Mesenchymal stem cell (in vitro differentiated cells and primary cell): ENCODE measurements at regions not wholly inside any gene's neighbourhood (a gene's known extent, or its start where the extent isn't known, plus 50 kb on each side); places are given as distances from the start of the nearest gene placed in this dataset.

Experiments used
- DNase-seq: peaks from one replicate; pipeline ENCODE4 v3.0.0-alpha.2; 2013
- H2AFZ ChIP-seq: one replicate; pipeline ENCODE4 v1.6.1; 2013; ENCODE audit warnings: low read depth, mild to moderate bottlenecking, control low read depth, inconsistent platforms, low read length, moderate library complexity
- H2AK5ac ChIP-seq: 2 replicates; pipeline ENCODE4 v1.6.1; 2013; ENCODE audit warnings: low read length, moderate library complexity, mild to moderate bottlenecking, inconsistent platforms; ENCODE audit not compliant: severe bottlenecking
- H2BK120ac ChIP-seq: one replicate; pipeline ENCODE4 v1.6.1; 2013; ENCODE audit warnings: low read depth, mild to moderate bottlenecking, inconsistent platforms, low read length, moderate library complexity
- H2BK12ac ChIP-seq, 2 experiments: one replicate each; pipeline ENCODE4 v1.6.1; 2013; ENCODE audit warnings: inconsistent platforms in 2 of 2, low read length in 2 of 2, mild to moderate bottlenecking in 2 of 2, moderate library complexity in 2 of 2, control low read depth in 1 of 2
- H2BK15ac ChIP-seq: one replicate; pipeline ENCODE4 v1.6.1; 2013; ENCODE audit warnings: mild to moderate bottlenecking, low read depth, inconsistent platforms; ENCODE audit not compliant: poor library complexity, severe bottlenecking
- H2BK5ac ChIP-seq: 2 replicates; pipeline ENCODE4 v1.6.1; 2013; ENCODE audit warnings: low read depth, mild to moderate bottlenecking, low read length, control low read depth, inconsistent platforms; ENCODE audit not compliant: poor library complexity, severe bottlenecking
- H3K14ac ChIP-seq, 2 experiments: one replicate each; pipeline ENCODE4 v1.6.1; 2013; ENCODE audit warnings: inconsistent platforms in 2 of 2, low read length in 2 of 2, control low read depth in 1 of 2, mild to moderate bottlenecking in 1 of 2, moderate library complexity in 1 of 2
- H3K18ac ChIP-seq, 2 experiments: one replicate each; pipeline ENCODE4 v1.6.1; 2013; ENCODE audit warnings: inconsistent platforms in 2 of 2, low read length in 2 of 2, control low read depth in 1 of 2, low read depth in 1 of 2, mild to moderate bottlenecking in 1 of 2
- H3K23ac ChIP-seq, 2 experiments: one replicate each; pipeline ENCODE4 v1.6.1; 2013; ENCODE audit warnings: inconsistent platforms in 2 of 2, low read length in 2 of 2, mild to moderate bottlenecking in 2 of 2, moderate library complexity in 2 of 2, control low read depth in 1 of 2
- H3K27ac ChIP-seq: 2 replicates; pipeline ENCODE4 v1.5.1; 2013; ENCODE audit warnings: mild to moderate bottlenecking, moderate library complexity, low read length, control low read depth, inconsistent platforms; ENCODE audit not compliant: poor library complexity, severe bottlenecking
- H3K27me3 ChIP-seq, 2 experiments: 2 replicates each; pipeline versions ENCODE4 v1.6.1 to v1.7.0; 2013; ENCODE audit warnings: low read length in 2 of 2, mild to moderate bottlenecking in 2 of 2, moderate library complexity in 2 of 2, control low read depth in 1 of 2, inconsistent platforms in 1 of 2; ENCODE audit not compliant: control insufficient read depth in 1 of 2, insufficient read depth in 1 of 2
- H3K36me3 ChIP-seq, 2 experiments: 2 replicates each; pipeline versions ENCODE4 v1.6.1 to v1.7.0; 2013; ENCODE audit warnings: low read length in 2 of 2, control low read depth in 1 of 2, inconsistent platforms in 1 of 2, low read depth in 1 of 2, mild to moderate bottlenecking in 1 of 2; ENCODE audit not compliant: insufficient read depth in 2 of 2, control insufficient read depth in 1 of 2
- H3K4ac ChIP-seq, 2 experiments: one replicate each; pipeline ENCODE4 v1.6.1; 2013; ENCODE audit warnings: inconsistent platforms in 2 of 2, low read length in 2 of 2, mild to moderate bottlenecking in 2 of 2, moderate library complexity in 2 of 2, control low read depth in 1 of 2, low read depth in 1 of 2
- H3K4me1 ChIP-seq: 2 replicates; pipeline ENCODE4 v1.6.1; 2013; ENCODE audit warnings: low read depth, low read length, control low read depth; ENCODE audit not compliant: control insufficient read depth, insufficient read depth
- H3K4me2 ChIP-seq: 2 replicates; pipeline ENCODE4 v1.6.1; 2013; ENCODE audit warnings: low read length, mild to moderate bottlenecking, inconsistent platforms; ENCODE audit not compliant: poor library complexity, severe bottlenecking
- H3K4me3 ChIP-seq, 2 experiments: 2 replicates each; pipeline versions ENCODE4 v1.5.1 to v1.7.0; 2013; ENCODE audit warnings: low read length in 2 of 2, mild to moderate bottlenecking in 2 of 2, control low read depth in 1 of 2, low read depth in 1 of 2; ENCODE audit not compliant: insufficient read depth in 1 of 2
- H3K79me1 ChIP-seq: replicated peaks from 2 replicates; pipeline ENCODE4 v1.6.1; 2013; ENCODE audit warnings: mild to moderate bottlenecking, control low read depth, low read length, inconsistent platforms; ENCODE audit not compliant: poor library complexity, severe bottlenecking
- H3K9ac ChIP-seq: 2 replicates; pipeline ENCODE4 v1.7.0; 2013; ENCODE audit warnings: mild to moderate bottlenecking, low read length, moderate library complexity
- H3K9me3 ChIP-seq: 2 replicates; pipeline ENCODE4 v1.7.0; 2013; ENCODE audit warnings: mild to moderate bottlenecking, low read length; ENCODE audit not compliant: control insufficient read depth
- H4K8ac ChIP-seq: one replicate; pipeline ENCODE4 v1.6.1; 2013; ENCODE audit warnings: inconsistent platforms, mild to moderate bottlenecking, low read length, moderate library complexity
- H4K91ac ChIP-seq: one replicate; pipeline ENCODE4 v1.6.1; 2013; ENCODE audit warnings: mild to moderate bottlenecking, low read length, inconsistent platforms
- WGBS: methylation state at CpG from one replicate; pipeline ENCODE4 v1.1.7; 2013; ENCODE audit warnings: mixed read lengths; 5-methylcytosine and 5-hydroxymethylcytosine counted together

DNA sequence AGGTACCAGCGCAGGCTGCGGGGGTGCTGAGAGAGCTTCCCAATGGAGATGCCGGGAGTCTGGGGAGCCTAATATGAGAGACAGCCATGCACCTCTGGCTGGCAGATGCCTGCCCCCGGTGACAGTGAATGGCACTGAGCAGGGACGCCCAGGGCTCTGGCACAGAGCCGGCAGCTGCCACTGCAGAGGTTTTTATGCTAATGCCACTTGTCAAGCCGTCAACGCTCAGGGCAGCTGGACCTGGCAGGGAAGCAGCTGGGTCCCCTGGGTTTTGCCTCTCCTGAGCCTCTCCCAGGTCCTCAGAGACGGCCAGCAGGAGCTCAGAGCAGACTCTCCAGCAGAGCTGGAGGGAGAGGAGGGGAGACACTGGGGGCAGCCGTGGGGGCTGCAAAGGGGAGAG, 573.6 kb downstream of the BUD13 start:
- no peak for DNase-seq
- Histone ChIP-seq H4K91ac (no peak overlapping the region), H3K4me3 (no peak overlapping the region), H3K4me1 (peaks cover 4% of the 10 kb centered on the region), H3K18ac (no peak overlapping the region), H3K23ac (no peak overlapping the region), H3K79me1 (no peaks in the 10 kb centered on the region), H2BK12ac (no peak overlapping the region), H3K9me3 (no peaks in the 10 kb centered on the region), H2BK5ac (no peak overlapping the region), H3K27ac (no peak overlapping the region), H2AK5ac (no peak overlapping the region), H2AFZ (no peak overlapping the region), H2BK15ac (no peak overlapping the region), H3K36me3 (no peaks in the 10 kb centered on the region), H2BK120ac (no peak overlapping the region), H3K27me3 (peaks cover 38 to 40% of the 10 kb centered on the region in 2 experiments), H3K4ac (no peak overlapping the region), H3K9ac (no peak overlapping the region), H3K14ac (no peak overlapping the region), H3K4me2 (no peak overlapping the region), H4K8ac (no peak overlapping the region)
- WGBS: 77% methylated on average over 8 of the region's 10 CpGs

DNA sequence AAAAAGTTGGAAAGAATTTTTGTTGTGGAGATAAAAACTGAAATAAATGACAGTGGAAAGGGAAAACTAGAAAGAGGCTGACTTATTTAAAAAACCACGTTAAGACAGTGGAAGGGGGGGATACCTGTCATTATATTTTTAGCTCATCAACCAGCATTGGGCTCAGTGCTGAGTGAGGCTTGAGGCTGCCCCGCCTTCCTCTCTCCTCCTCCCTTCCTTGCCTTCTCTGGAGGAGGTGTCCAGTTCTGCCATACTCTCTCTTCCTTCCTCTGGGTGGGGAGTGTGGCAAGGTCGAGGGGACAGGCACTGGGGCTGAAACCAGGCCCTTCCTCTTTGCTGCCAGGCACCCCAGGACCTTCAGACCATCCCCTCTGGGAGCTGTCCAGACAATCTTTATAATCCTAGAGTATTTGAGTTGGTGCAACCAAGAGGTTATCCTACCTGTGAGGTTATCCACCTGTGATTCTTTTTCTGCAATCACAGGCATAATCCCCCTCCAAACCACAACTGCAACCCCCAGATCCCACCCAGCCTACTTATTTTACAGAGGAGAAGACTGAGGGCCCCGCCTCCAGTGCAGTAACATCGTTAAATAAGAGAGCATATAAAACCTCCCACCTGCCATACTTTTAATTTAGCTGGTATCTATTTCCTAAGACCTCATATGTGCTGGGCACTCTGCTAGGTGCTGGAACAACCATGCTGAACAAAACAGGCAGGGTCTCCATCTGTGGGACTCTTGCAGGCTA, 578.5 kb downstream of the BUD13 start:
- no peaks in the 10 kb centered on the region for H3K9me3 ChIP-seq
- no peak overlapping the region for H2BK5ac ChIP-seq
- no peaks in the 10 kb centered on the region for H3K79me1 ChIP-seq
- no peak overlapping the region for H3K4me2 ChIP-seq
- no peaks in the 10 kb centered on the region for H3K36me3 ChIP-seq
- H2AK5ac ChIP-seq: no peak overlapping the region
- no peak overlapping the region for H2AFZ ChIP-seq
- H3K9ac ChIP-seq: peak overlapping the region; percentile 42
- H3K4ac ChIP-seq: no peak overlapping the region
- H4K91ac ChIP-seq: no peak overlapping the region
- H3K14ac ChIP-seq: no peak overlapping the region
- DNase-seq: no peak
- peak overlapping the region in 1 of 2 experiments; percentile 65 for H3K4me3 ChIP-seq
- H2BK120ac ChIP-seq: no peak overlapping the region
- H2BK12ac ChIP-seq: no peak overlapping the region
- 53% methylated on average over 4 of the region's 5 CpGs for WGBS
- peaks cover 40 to 48% of the 10 kb centered on the region in 2 experiments for H3K27me3 ChIP-seq
- H3K18ac ChIP-seq: no peak overlapping the region
- H3K4me1 ChIP-seq: peaks cover 11% of the 10 kb centered on the region
- no peak overlapping the region for H4K8ac ChIP-seq
- no peak overlapping the region for H3K23ac ChIP-seq
- H3K27ac ChIP-seq: no peak overlapping the region
- H2BK15ac ChIP-seq: no peak overlapping the region

DNA sequence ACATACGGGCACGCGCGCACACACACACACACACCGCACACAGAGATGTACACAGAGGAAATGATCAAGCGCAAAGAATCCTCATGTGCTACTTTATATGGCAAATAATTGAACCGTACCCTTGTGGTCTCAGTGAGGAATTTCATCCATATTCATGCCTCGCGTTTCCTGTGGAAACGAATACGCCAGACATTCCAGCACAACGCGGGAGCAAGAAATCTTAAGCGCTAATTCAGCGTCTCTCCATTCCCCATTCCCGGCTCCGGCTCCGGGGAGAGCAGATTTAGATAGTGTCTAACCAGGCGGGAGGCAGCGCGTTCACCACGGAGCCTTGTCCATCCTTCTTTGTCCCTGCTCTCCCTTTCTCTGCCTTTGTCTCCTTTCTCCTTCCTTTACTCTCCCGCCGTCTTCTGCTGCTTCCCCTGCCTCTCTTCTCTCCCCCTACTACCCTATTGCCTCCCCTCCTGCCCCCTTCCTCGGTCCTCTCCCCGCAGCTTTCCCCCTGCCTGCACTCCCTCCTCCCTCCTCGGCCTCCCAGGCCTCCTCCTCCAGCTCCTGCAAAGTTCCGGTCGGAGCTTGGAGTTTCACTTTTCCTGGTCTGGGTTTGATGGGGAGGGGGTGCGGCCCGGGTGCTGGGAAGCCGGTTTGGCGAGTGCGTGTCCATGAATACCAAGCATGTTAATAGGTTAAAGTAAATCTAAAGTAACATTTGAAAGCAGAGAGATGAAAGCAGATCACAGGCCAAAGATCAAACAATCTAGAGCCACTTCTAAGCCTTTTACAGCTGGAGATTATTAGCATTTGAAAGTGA, 579.3 kb downstream of the BUD13 start:
- no peak overlapping the region for H3K4ac ChIP-seq
- no peaks in the 10 kb centered on the region for H3K79me1 ChIP-seq
- H3K4me3 ChIP-seq: peak overlapping the region; percentile 51 to 65
- H3K18ac ChIP-seq: peak overlapping the region in 1 of 2 experiments; percentile 55
- peak overlapping the region; percentile 42 for H3K9ac ChIP-seq
- H2BK120ac ChIP-seq: no peak overlapping the region
- peak overlapping the region; percentile 82 for H3K27ac ChIP-seq
- no peaks in the 10 kb centered on the region for H3K36me3 ChIP-seq
- no peak overlapping the region for H2BK5ac ChIP-seq
- peaks cover 41 to 54% of the 10 kb centered on the region in 2 experiments for H3K27me3 ChIP-seq
- WGBS: 2% methylated on average over 33 of the region's 34 CpGs
- peak overlapping the region; percentile 46 for H2AFZ ChIP-seq
- H2AK5ac ChIP-seq: no peak overlapping the region
- H4K8ac ChIP-seq: peak overlapping the region; percentile 50
- no peak overlapping the region for H2BK15ac ChIP-seq
- no peak overlapping the region for H3K14ac ChIP-seq
- peaks cover 11% of the 10 kb centered on the region for H3K4me1 ChIP-seq
- peak; percentile 36 for DNase-seq
- H3K4me2 ChIP-seq: peak overlapping the region; percentile 70
- no peaks in the 10 kb centered on the region for H3K9me3 ChIP-seq
- no peak overlapping the region for H4K91ac ChIP-seq
- no peak overlapping the region for H3K23ac ChIP-seq
- no peak overlapping the region for H2BK12ac ChIP-seq

DNA sequence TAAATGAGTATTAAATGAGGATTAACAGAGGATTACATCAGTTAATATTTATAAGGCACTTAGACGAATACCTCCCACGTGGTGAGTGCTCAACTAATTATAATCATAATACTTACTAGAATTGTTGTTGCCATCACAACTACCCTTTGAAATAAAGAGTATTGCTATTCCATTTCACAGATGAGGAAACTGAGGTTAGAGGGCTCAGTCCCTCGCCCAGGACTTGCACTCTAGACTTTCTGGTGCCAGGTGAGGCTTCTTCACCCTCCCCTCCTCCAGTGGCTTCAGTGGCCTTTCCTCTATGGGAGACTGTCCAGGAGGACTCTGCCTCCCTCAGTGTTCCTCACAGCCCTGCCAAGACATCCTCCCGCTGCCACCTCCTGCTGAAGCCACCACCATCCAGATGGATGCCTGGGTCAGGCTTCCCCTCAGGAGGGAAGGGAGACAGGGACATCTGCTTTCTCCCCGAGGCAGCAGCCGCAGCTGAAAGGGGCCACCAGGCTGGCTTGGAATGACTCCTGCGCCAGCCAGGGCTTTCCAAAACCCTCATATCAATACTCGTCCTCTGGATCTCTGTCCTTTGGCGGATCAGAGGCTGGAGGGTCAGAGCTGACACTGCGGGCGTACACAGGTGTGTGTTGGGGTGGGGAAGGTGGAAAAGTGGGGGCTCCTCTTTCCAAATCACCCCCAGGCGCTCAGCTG, 580.1 kb downstream of the BUD13 start:
- WGBS: 77% methylated on average over 2 of the region's 12 CpGs

More for the DNA sequence above, 580.1 kb downstream of the BUD13 start:
- Histone ChIP-seq H3K4me2 (peak overlapping the region; percentile 70), H3K14ac (no peak overlapping the region), H2BK5ac (no peak overlapping the region), H3K18ac (no peak overlapping the region), H2BK12ac (no peak overlapping the region), H3K23ac (no peak overlapping the region), H2AK5ac (no peak overlapping the region), H2BK120ac (no peak overlapping the region), H3K79me1 (no peaks in the 10 kb centered on the region), H2BK15ac (no peak overlapping the region), H3K9ac (no peak overlapping the region), H4K91ac (no peak overlapping the region), H2AFZ (no peak overlapping the region), H3K4me3 (no peak overlapping the region), H3K4me1 (peaks cover 11% of the 10 kb centered on the region), H3K27me3 (peaks cover 46 to 54% of the 10 kb centered on the region in 2 experiments), H3K4ac (no peak overlapping the region), H3K36me3 (no peaks in the 10 kb centered on the region), H3K27ac (no peak overlapping the region), H4K8ac (no peak overlapping the region), H3K9me3 (no peaks in the 10 kb centered on the region)
- DNase-seq: no peak
